Stromal cell of bone marrow (primary cell): ENCODE measurements at regions not wholly inside any gene's neighbourhood (a gene's known extent, or its start where the extent isn't known, plus 50 kb on each side); places are given as distances from the start of the nearest gene placed in this dataset.

ENCODE experiments used
- DNase-seq: peaks from one replicate; pipeline ENCODE4 v3.0.0-alpha.2; 2012; ENCODE audit warnings: low read depth

- DNase-seq = no peak
Measured at GRCh38 chr5:176176231-176176630, 62.0 kb upstream of the SIMC1 start.

DNA sequence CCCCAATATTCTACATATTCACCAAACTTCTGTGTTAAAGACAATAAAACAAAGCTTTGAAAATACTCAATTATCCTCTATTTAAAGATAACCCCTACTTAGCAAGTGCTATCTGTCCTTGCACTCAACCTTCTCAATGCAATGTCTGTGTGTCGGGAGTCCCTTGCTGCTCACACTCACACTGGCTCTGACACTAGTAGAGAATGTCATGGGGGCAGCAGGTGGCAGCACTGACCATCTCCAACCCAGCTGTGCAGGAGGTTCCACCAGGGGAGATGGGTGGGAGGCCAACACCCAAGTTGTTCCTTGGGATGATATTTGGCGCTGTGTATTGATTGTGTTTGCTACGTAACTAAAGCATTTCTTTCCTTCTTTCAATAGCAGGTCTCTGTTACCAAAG is 59.4 kb upstream of the SIMC1 start:
- no peak for DNase-seq

GRCh38 chr5:176180339-176180738 is 57.9 kb upstream of the SIMC1 start:
- peak; percentile 55 for DNase-seq

- DNase-seq = no peak
Measured at GRCh38 chr5:176180781-176181180, 57.4 kb upstream of the SIMC1 start.

- no peak for DNase-seq
Measured at GRCh38 chr5:176181271-176181855, 56.9 kb upstream of the SIMC1 start.

DNA sequence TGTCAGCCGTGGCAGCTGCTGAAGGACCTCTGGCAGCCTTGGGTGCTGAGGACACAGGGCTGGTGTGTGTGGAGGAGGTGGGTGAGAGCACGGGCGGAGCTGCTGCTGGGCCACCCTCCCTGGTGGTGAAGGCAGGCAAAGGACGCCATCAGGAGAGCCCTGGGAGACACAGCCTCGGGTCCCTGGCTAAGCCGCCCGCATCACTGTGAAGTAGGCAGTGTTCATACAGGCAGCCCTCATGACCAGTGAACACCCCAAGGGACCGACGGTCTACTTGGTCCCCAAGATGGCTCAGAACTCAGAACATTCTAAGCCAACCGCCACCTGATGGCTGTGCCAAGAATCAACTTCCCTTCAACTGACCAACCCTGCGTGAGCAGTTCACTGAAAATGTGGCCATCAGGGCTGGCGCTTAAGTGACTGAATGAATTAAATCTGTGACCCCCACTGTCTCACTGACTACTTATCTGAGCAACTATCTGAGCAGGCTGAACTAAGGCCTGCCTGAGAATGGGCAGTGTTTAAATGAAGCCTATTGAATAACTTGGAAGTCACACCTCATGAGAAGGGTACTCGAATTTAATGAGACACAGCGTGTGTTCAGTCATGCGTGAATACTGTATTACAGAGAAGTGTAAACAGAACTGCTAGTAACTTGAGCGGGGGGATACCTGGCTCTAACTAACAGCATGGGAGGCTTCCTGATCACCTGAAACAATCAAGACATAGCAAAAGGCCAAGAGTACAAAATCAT is 54.7 kb upstream of the SIMC1 start:
- no peak for DNase-seq

DNA sequence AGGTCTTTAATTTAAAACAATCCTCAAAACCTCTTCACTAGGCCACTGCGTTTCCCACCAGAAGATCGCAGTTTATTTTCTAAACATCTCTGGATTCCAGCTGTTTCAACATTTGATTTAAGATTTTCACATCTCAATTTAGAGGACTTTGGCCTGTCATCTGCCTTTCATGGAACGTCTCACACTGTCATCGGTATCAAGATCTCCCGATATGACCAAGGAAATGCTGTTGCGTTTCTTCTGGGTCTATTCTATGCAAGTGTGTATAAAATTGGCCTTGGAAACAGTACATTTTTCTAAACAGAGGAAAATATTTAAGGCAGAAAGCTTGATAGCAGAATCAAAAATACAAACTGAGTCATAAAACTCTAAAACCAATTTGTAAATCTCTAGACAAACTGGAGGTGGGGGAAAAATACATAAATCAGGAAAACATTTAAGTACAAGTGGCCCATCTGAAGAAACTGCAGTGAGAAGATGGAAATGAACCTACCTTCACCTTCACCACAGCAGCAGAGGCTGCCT is 53.6 kb upstream of the SIMC1 start:
- no peak for DNase-seq

- DNase-seq = no peak
Measured at GRCh38 chr5:176185133-176185733, 53.0 kb upstream of the SIMC1 start.

DNA sequence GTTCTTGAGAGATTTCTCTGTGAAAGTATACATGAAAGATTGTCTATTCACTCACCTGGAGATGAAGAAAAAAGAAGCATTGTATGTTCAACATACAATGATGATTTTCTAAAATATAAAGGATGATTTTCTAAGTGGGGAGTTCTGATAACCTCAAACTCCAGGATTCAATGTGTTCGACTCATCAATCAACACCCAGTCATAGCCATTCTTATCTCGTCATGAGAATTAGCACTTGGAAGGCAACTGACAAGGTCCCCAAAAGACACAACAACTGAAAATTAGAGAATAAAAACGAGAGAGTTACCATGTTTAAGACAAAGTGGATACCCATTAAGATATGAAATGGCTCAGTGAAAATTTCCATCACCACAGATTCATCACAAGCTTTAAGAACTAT is 52.1 kb upstream of the SIMC1 start:
- DNase-seq = no peak

DNA sequence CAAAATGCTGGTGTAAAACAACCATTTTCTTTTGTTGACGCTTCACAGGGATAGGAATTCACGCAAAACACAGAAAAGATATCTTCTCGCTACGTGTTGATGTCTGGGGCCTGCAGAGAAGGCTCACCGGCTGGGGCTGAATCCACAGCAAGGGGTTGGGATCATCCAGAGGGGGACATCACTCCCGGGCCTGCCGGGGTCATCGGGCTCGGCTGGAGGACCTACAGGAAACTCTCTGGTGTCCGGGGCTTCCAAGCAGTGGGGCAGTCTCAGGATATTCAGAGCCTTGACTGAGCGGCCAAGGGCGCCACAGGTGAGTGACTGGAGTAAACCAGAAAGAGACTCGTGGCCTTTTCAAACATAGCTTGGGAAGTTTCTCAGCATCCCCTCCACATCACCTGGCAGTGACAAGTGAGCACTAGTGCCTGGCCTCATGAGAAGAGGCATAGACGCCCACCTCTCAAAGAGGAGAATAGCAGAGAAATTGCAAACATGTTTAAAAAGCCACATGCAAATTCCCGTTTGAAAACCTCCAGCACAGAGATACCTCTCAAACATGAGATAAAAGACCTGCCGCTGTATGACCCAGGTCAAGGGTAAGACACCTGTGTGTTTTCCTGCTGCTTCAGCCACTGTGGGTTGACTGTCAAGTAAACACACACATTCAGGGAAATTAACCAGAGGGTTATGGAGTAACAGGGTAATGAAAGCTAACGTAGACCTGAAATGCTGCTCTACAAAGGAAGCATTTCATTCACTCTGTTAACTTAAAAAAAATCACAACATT is 50.8 kb upstream of the SIMC1 start:
- no peak for DNase-seq

DNA sequence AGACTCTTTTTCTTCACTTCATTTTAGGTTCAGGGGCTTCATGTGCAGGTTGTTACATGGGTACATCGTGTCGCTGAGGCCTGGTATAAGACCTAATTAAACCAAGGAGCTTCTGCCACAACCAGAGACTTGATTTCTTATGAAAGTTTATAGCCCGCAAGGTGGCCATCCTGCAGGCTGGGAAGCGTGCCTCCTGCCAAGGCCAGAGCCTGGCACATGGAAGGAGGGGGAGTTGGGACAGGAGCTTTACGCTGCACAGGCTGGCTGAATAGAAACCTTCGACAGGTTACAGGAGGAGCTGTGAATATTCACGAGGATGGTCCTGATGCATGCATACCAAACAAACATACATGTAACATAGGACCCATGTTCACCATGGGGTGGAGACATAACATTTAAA is 50.1 kb upstream of the SIMC1 start:
- no peak for DNase-seq
